Activated CD4-positive, alpha-beta T cell treated with anti-CD3 and anti-CD28 coated beads, Interleukin-2, amount 10 ng/mL, durations not matched to agents 24 days and 14 days (primary cell): ENCODE measurements at regions not wholly inside any gene's neighbourhood (a gene's known extent, or its start where the extent isn't known, plus 50 kb on each side); places are given as distances from the start of the nearest gene placed in this dataset.

Source experiments
- DNase-seq: peaks from one replicate; pipeline ENCODE4 v3.0.0; 2022
- H3K27ac Mint-ChIP-seq: one replicate; pipeline ENCODE4 v1.8.0; 2022; ENCODE audit warnings: mild to moderate bottlenecking, mixed read lengths
- H3K27me3 Mint-ChIP-seq: one replicate; pipeline ENCODE4 v1.8.0; 2022; ENCODE audit warnings: mixed read lengths
- H3K36me3 Mint-ChIP-seq: one replicate; pipeline ENCODE4 v1.8.0; 2022; ENCODE audit warnings: low read depth, mild to moderate bottlenecking, mixed read lengths
- H3K4me1 Mint-ChIP-seq: one replicate; pipeline ENCODE4 v1.8.0; 2021; ENCODE audit warnings: mixed read lengths
- H3K4me3 Mint-ChIP-seq: one replicate; pipeline ENCODE4 v1.8.0; 2022; ENCODE audit warnings: mild to moderate bottlenecking, moderate library complexity, mixed read lengths
- H3K9me3 Mint-ChIP-seq: one replicate; pipeline ENCODE4 v1.8.0; 2021; ENCODE audit warnings: mixed read lengths
- intact Hi-C: fragments of 100-400 bp; cut with micrococcal nuclease; formaldehyde crosslinking; loops from one replicate; pipeline ENCODE4 v1.15.1; 2023

DNA sequence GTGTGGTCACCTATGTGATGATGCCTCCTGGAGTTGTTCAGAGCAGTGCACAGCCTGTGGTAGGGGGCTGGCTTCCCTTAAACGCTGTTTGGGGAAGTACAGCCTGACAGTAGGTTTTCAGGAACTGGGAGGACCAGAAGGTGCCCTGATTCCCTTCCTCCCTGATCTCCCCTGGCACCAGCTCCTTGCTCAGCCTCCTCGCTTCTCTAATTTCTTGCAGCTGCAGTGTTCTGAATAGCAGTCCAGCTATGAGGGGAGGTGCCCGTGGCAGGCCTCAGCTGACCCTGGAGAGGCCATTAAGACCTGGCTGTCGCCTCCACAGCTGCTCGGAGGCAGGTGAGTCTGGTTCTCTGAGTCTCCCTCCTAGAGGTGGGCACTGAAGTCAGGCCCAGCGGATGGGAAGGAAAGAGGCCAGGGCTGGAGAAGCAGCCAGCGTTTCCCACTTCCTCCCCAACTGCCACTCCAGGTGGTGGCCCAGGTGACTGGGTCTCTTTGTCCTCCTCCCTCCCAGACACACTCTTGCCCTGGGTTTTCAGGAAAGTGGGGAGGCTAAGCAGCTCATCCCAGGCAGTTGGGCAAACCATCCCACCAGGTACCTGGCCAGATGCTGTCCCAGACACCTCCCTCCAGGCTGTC, 52.0 kb upstream of the RPL11 start:
- Mint-ChIP-seq H3K4me1 (peaks cover 18% of the 10 kb centered on the region), H3K27ac (no peak overlapping the region), H3K27me3 (no peaks in the 10 kb centered on the region), H3K36me3 (no peaks in the 10 kb centered on the region), H3K4me3 (no peak overlapping the region), H3K9me3 (no peaks in the 10 kb centered on the region)
- intact Hi-C loops, result no loop called here
- DNase-seq, result no peak

DNA sequence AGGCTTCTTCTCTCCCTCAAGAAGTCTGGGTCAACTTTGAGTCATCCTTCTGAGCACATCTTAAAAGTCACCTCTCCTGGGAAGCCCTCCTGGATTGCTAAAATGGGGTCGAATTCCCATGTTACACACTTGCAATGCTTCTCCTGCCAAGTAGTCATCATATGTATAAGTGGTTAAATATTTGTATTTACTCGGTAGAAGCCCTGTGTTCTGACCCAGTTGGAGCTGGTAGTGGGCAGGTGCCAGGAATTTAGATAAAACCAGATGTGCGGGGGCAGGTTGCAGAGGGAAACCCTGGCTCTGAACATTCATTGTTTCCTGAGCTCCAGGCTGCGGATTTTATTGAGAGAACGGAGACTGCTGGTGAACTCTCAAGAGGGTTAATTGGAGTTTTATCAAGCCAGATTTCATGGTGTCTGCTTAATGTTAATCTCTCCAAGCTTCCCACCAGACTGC, 52.8 kb upstream of the RPL11 start:
- Mint-ChIP-seq H3K4me3 (no peak overlapping the region), H3K9me3 (no peaks in the 10 kb centered on the region), H3K27ac (no peak overlapping the region), H3K4me1 (peaks cover 24% of the 10 kb centered on the region), H3K27me3 (no peaks in the 10 kb centered on the region), H3K36me3 (no peaks in the 10 kb centered on the region)
- no peak for DNase-seq
- intact Hi-C loops, result no loop called here

DNA sequence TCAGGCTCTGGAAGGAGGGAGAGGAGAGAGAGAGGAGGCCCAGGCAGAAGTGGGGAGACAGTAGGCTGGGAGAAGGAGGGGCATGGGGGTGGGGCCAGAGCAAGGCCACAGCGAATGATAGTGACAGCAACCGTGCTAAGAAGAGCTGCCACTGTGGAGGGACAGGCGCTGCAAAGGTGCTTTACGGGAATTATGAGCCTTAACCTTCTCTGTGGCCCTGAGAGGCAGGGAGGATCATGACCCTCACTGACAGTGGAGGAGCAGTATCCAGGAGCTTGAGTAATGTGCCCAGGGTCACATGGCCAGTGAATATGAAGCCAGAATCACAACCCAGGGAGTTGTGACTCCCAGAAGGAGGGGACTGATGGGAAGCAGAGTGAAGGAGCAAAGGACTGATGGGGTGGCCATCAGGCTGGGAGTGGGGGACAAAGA, 53.4 kb upstream of the RPL11 start:
- H3K4me3 Mint-ChIP-seq, result no peak overlapping the region
- no peak for DNase-seq
- H3K36me3 Mint-ChIP-seq, result no peaks in the 10 kb centered on the region
- H3K27me3 Mint-ChIP-seq, result no peaks in the 10 kb centered on the region
- H3K27ac Mint-ChIP-seq, result no peak overlapping the region
- intact Hi-C loops, result no loop called here
- H3K9me3 Mint-ChIP-seq, result no peaks in the 10 kb centered on the region
- peaks cover 24% of the 10 kb centered on the region for H3K4me1 Mint-ChIP-seq

DNA sequence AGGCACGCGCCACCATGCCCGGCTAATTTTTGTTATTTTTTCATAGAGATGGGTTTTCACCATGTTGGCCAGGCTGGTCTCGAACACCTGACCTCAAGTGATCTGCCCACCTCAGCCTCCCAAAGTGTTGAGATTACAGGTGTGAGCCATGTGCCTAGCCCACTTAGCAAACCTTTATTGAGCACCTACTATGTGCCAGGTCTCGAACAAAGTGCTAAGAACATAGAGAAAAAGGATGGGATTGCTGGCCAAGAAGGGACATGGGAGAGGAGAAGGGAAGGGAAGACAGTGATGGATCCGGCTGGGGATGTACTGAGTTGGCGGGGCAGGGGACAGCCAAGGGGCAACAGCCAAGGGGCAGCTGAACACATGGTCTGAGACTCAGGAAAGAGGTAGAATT, 55.6 kb upstream of the RPL11 start:
- no peak for DNase-seq
- H3K36me3 Mint-ChIP-seq, result no peaks in the 10 kb centered on the region
- no peaks in the 10 kb centered on the region for H3K27me3 Mint-ChIP-seq
- no peak overlapping the region for H3K4me3 Mint-ChIP-seq
- H3K27ac Mint-ChIP-seq, result peak overlapping the region; percentile 60
- H3K4me1 Mint-ChIP-seq, result peaks cover 24% of the 10 kb centered on the region
- no peaks in the 10 kb centered on the region for H3K9me3 Mint-ChIP-seq
- intact Hi-C loops, result loop anchor here (2.0 kb wide), 1 partner anchor 139 kb away; no protein-coding TSS in a partner anchor

DNA sequence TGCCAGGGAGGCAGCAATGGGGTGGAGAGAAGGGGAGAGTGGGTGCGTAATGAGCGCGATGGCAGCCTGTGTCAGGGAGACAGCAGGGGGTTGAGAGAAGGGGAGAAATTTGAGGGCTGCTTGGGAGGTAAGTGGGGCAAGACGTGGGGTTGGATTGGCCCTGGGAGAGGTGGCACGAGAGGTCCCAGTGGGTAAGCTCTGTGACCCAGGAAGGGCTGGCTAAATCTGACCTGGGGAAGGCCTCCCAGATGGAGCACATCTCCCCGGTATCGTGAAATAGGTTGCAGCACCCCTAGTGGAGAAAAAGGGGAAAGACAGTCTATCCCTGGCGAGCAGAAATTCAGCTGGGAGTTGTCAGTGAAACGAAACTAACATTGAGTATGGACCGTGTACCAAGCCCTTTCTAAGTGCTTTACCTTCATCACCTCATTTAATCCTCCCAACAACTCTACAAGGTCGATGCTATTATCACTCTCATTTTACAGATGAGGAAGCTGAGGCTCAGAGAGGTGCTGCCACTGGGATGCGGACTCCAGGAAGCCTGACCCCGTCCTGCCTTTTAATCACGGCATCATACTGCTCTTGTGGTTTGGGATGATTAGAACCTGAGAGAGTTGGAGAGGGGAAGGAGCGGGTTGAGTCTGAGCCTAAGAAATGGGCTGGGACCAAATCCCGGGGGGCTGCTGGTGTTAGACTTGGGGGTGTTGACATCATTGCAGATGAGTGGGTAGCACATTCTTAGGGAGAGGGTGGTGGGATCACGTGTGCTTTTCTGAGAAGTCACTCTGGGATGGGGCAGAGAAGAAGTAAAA, 56.6 kb upstream of the RPL11 start:
- peak overlapping the region; percentile 20 for H3K4me3 Mint-ChIP-seq
- H3K36me3 Mint-ChIP-seq, result no peaks in the 10 kb centered on the region
- H3K27me3 Mint-ChIP-seq, result no peaks in the 10 kb centered on the region
- intact Hi-C loops, result loop anchor here (2.0 kb wide), 1 partner anchor 14 kb away; no protein-coding TSS in a partner anchor
- no peaks in the 10 kb centered on the region for H3K9me3 Mint-ChIP-seq
- DNase-seq, result peak; percentile 91
- H3K4me1 Mint-ChIP-seq, result peaks cover 24% of the 10 kb centered on the region
- peak overlapping the region; percentile 62 for H3K27ac Mint-ChIP-seq

DNA sequence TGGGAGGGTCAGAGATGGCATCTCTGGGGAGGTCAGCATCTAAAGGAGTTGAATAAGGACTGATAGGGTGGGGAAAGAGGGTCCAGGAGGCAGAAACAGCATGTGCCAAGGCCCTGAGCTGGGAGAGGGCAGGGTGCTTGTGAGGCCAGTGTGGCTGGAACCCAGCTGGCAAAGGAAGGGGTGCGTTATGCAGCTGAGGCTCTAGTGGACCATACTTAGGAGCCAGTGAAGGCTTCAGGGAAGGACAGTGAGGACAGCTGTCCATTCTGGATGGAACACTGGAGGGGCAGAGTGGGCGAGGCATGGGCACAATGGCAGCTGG, 57.1 kb upstream of the RPL11 start:
- no peak overlapping the region for H3K4me3 Mint-ChIP-seq
- intact Hi-C loops, result loop anchor here (2.0 kb wide), 1 partner anchor 14 kb away; no protein-coding TSS in a partner anchor
- H3K4me1 Mint-ChIP-seq, result peaks cover 24% of the 10 kb centered on the region
- no peaks in the 10 kb centered on the region for H3K9me3 Mint-ChIP-seq
- H3K27ac Mint-ChIP-seq, result no peak overlapping the region
- no peak for DNase-seq
- no peaks in the 10 kb centered on the region for H3K27me3 Mint-ChIP-seq
- no peaks in the 10 kb centered on the region for H3K36me3 Mint-ChIP-seq

DNA sequence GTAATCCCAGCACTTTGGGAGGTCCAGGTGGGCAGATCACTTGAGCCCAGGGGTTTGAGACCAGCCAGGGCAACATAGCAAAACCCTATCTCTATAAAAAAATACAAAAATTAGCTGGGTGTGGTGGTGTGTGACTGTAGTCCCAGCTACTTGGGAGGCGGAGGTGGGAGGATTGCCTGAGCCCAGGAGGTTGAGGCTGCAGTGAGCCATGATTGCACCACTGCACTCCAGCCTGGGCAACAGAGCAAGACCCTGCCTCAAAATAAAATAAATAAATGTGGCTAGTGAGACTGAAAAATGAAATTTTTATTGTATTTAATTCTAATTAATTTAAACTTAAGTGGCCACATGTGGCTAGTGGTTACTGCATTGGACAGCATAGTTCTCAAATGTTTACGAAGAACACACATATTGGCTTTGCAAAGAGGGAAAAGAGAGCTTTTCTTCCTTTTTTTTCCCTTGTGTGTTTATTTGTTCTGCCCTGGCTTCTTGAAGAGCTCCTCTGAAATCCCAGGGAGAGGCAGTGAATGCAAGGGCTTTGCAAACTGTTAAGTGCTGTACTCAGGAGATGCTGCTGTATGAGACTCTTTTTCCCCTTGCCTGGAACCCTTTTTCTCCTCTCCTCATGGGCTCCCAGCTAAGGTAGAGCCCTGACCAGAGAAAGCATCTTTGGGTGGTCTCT, 59.0 kb upstream of the RPL11 start:
- no peaks in the 10 kb centered on the region for H3K36me3 Mint-ChIP-seq
- H3K4me3 Mint-ChIP-seq, result no peak overlapping the region
- H3K9me3 Mint-ChIP-seq, result no peaks in the 10 kb centered on the region
- intact Hi-C loops, result no loop called here
- DNase-seq, result no peak
- peaks cover 32% of the 10 kb centered on the region for H3K4me1 Mint-ChIP-seq
- H3K27ac Mint-ChIP-seq, result no peak overlapping the region
- no peaks in the 10 kb centered on the region for H3K27me3 Mint-ChIP-seq

DNA sequence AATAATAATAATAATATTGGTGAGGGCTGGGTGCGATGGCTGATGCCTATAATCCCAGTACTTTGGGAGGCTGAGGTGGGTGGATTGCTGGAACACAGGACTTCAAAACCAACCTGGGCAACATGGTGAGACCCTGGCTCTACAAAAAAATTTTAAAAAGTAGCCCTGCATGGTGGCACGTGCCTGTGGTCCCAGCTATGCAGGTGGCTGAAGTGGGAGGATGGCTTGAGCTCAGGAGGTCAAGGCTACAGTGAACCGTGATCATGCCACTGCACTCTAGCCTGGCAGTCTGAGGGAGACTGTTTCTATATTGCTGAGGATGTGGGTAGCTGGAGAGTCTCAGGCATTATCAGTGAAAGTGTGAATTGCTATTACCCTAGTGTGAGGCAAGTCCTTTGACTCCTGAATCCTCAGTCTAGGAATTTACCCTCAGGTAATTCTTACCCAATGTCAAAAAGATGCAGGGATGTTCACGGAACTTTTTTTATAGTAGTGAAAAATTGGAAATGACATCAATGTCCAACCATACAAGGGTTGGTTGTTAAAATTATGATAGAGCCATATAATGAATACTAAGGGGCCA, 61.8 kb upstream of the RPL11 start:
- DNase-seq, result no peak
- H3K4me1 Mint-ChIP-seq, result peaks cover 27% of the 10 kb centered on the region
- intact Hi-C loops, result no loop called here
- H3K9me3 Mint-ChIP-seq, result peaks cover 9% of the 10 kb centered on the region
- no peak overlapping the region for H3K27ac Mint-ChIP-seq
- H3K4me3 Mint-ChIP-seq, result no peak overlapping the region
- no peaks in the 10 kb centered on the region for H3K27me3 Mint-ChIP-seq
- no peaks in the 10 kb centered on the region for H3K36me3 Mint-ChIP-seq

DNA sequence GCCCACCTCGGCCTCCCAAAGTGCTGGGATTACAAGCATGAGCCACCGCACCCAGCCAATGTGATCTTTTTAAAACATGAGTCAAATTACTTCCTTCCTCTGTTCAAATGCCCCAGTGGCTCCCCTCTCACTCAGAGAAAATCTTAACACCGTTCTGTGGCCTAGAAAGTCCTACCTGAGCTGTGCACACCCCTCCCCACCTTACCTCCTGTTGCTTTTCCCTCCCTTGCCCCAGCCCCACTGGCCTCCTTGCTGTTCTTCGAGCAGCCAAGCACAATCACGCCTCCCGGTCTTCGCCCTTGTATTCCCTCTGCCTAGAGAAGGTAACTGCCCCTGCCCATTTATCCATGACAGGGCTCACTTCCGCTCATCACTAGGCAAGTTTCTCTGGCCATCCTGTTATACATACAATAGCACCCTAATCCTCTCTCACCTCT, 62.6 kb upstream of the RPL11 start:
- H3K36me3 Mint-ChIP-seq, result peaks cover 3% of the 10 kb centered on the region
- no peak overlapping the region for H3K27ac Mint-ChIP-seq
- peaks cover 26% of the 10 kb centered on the region for H3K4me1 Mint-ChIP-seq
- peak overlapping the region; percentile 26 for H3K4me3 Mint-ChIP-seq
- peaks cover 15% of the 10 kb centered on the region for H3K9me3 Mint-ChIP-seq
- intact Hi-C loops, result no loop called here
- no peaks in the 10 kb centered on the region for H3K27me3 Mint-ChIP-seq
- no peak for DNase-seq

DNA sequence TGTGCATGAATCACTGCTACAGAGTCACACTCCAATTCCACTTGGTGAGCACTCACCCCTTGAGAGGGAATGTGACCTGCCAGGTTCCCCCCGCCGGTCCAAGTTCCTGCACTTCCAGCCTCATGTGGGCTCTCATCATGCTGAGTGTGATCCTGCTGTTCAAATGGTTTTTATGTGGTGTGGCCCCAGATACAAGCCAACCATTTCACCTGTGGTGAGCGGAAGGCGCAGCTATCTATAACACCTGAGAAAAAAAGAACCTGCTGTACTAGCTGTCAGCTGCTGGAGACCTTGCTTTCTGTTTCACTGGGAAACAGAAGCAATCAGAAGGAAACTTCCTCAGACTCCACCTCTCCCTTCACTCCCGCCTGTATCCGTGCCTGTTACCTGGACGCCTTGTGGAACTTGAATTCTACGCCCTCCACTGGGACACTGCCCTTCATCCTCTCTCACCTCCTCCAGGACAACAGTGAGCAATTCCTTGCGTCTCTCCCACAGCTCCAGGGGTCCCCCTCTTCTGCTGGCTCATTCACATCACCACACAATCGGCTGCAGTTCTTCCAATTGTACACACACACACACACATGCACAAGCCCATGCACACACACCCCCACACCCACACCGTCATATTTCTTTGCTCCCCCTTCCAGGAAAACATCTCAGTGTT, 64.4 kb upstream of the RPL11 start:
- Mint-ChIP-seq H3K4me1 (peaks cover 31% of the 10 kb centered on the region), H3K27ac (peak overlapping the region; percentile 70), H3K9me3 (peaks cover 15% of the 10 kb centered on the region), H3K4me3 (peak overlapping the region; percentile 86), H3K36me3 (peaks cover 3% of the 10 kb centered on the region), H3K27me3 (no peaks in the 10 kb centered on the region)
- DNase-seq, result peak; percentile 69
- intact Hi-C loops, result no loop called here

DNA sequence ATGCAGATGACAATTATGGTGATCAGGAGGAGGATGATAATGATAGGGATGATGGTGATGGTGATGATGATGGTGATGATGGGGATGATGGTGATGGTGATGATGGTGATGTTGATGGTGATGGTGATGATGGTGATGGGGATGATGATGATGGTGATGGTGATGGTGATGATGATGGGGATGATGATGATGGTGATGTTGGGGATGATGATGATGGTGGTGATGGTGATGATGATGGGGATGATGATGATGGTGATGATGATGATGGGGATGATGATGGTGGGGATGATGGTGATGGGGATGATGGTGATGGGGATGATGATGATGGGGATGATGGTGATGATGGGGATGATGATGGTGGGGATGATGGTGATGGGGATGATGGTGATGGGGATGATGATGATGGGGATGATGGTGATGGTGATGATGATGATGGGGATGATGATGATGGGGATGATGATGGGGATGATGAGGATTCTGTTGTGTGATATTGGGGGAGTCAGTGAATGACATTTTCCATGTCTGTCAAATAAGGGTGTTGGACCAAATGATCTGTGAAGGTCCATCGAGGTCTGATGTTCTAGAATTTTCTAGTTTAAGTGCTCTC, 65.6 kb upstream of the RPL11 start:
- no peaks in the 10 kb centered on the region for H3K27me3 Mint-ChIP-seq
- H3K9me3 Mint-ChIP-seq, result peaks cover 15% of the 10 kb centered on the region
- peaks cover 3% of the 10 kb centered on the region for H3K36me3 Mint-ChIP-seq
- H3K27ac Mint-ChIP-seq, result no peak overlapping the region
- peaks cover 34% of the 10 kb centered on the region for H3K4me1 Mint-ChIP-seq
- intact Hi-C loops, result no loop called here
- no peak for DNase-seq
- H3K4me3 Mint-ChIP-seq, result no peak overlapping the region

DNA sequence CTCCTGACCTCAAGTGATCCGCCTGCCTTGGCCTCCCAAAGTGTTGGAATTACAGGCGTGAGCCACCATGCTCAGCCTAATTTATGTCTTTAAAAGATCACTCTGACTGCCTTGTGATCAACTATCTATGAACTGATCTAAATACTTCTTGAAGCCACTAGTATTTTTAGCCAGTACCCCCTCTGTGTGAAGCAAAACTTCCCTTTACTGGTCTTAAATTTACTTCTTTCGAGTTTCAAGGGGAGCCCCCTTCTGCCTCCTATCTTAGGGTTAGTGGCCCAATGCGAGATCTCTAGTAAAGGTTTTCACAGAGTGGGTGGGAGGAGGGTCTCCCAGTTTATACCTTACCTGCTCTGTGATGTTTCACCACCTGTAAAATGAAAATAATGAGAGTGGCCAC, 66.1 kb upstream of the RPL11 start:
- intact Hi-C loops, result no loop called here

DNA sequence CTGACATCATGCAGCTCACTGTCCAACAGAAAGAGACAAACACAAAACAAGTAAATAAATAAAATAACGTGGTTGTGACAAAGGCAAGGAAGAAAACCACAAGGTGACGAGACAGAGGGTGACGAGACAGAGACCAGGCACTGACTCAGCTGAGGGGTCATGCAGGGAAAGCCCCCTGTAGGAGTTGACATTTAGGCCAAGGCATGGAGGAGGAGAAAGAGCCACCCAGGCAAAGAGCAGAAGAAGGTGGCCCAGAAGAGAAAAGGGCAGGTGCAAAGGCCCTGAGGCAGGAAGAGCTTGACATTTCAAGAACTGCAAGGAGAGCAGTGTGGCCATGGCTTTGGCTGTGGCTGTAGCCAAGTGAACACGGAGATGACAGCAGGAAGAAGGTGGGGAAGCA, 65.1 kb upstream of the ID3 start:
- peak overlapping the region; percentile 7 for H3K4me3 Mint-ChIP-seq
- H3K4me1 Mint-ChIP-seq, result peaks cover 47% of the 10 kb centered on the region
- intact Hi-C loops, result no loop called here
- H3K27ac Mint-ChIP-seq, result peak overlapping the region; percentile 63
- H3K9me3 Mint-ChIP-seq, result peaks cover 15% of the 10 kb centered on the region
- no peak for DNase-seq
- no peaks in the 10 kb centered on the region for H3K27me3 Mint-ChIP-seq
- peaks cover 3% of the 10 kb centered on the region for H3K36me3 Mint-ChIP-seq

More for the DNA sequence above, 66.1 kb upstream of the RPL11 start:
- no peak overlapping the region for H3K4me3 Mint-ChIP-seq
- no peak overlapping the region for H3K27ac Mint-ChIP-seq
- H3K36me3 Mint-ChIP-seq, result peaks cover 3% of the 10 kb centered on the region
- peaks cover 39% of the 10 kb centered on the region for H3K4me1 Mint-ChIP-seq
- H3K9me3 Mint-ChIP-seq, result peaks cover 15% of the 10 kb centered on the region
- no peaks in the 10 kb centered on the region for H3K27me3 Mint-ChIP-seq
- no peak for DNase-seq
